LHCN-M2 (cell line): ENCODE measurements at regions not wholly inside any gene's neighbourhood (a gene's known extent, or its start where the extent isn't known, plus 50 kb on each side); places are given as distances from the start of the nearest gene placed in this dataset.
"Not testable (repeated sequence)": the region's sequence is repeated elsewhere in the genome, so short reads cannot be mapped to it uniquely, and the experiment has no call there.

Experiments
- DNase-seq: peaks from one replicate; pipeline ENCODE4 v3.0.0-alpha.2; 2012; ENCODE audit warnings: low read depth

GRCh38 chr13:84086098-84086846 lies 204.0 kb upstream of the SLITRK1 start:
- not testable (repeated sequence) for DNase-seq

DNA sequence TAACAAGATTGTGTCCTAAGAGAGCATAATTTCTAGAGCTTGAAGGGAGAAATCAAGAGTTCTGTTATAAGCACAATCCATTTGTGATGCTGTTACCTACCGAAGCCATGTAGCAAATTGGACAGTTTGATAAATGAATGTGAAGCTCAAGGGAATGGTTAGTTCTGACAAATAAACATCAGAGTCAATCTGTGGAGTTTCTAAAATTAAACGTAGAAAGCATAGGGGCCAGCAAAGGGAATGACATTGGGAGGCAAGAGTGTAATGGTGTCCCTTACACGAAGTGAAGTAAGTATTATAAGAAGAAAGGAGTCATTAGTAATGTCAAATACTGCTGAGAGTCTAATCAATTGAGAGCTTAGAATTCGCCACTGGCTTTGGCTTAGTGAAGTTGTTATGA lies 200.2 kb upstream of the SLITRK1 start:
- DNase-seq: no peak

- DNase-seq: no peak
Observed at GRCh38 chr13:84080748-84081530, 198.7 kb upstream of the SLITRK1 start.

DNA sequence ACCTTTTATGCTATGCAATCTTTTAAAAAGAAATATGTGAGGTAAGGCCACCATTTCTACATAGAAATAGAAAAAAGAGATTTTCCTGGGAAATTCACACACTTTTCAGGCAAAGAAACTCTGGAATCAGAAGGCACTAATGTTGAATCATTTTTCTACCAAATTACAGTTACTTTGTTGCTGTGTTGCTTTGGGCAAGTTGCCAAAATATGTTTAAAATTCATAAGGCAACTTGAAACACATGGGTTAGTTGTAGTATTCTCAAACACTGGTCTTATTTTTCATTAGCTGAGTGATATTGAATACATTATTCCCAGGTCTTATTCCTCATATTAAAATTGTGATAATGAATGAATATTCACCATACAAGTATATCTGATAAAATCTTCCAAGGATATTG lies 195.0 kb upstream of the SLITRK1 start:
- DNase-seq: peak; percentile 28

GRCh38 chr13:84076280-84076679 lies 194.0 kb upstream of the SLITRK1 start:
- no peak for DNase-seq

- no peak for DNase-seq
Observed at GRCh38 chr13:84050536-84050935, 168.3 kb upstream of the SLITRK1 start.

DNA sequence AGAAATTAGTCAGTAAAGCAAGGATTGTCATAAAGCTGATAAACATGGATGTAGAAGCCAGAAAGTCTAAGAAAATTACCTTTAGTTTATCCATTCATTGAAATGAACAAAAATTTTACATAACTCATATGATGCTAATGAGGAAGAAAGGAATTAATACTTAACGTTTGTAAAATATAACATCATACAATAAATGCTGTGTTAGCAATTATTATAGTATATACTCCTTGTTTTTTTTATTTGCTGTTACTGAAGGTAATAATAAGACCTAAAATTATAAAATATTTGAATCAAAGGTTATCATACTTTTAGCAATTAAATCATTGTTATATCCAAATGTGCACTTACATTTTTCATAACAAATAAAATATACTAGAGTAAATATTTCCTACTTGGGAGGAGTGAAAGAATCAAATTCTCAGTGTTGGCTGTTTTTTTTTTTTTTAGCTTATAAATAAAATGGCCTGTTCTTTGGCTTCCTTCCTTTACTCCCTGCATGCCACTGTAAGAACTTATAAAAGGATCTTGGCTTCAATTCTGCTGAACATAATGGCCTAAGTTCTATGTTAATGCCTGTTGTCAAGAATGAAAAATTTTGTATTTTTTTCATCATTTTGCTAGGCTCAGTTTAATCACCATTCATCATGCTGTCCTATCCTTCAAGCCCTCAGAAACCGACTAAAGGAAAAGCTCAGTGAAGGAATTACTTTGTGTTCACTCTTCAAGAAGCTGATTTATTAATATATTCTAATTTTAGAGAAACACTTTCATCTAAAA lies 167.4 kb upstream of the SLITRK1 start:
- DNase-seq: no peak

GRCh38 chr13:84044805-84045204 lies 162.5 kb upstream of the SLITRK1 start:
- no peak for DNase-seq

DNA sequence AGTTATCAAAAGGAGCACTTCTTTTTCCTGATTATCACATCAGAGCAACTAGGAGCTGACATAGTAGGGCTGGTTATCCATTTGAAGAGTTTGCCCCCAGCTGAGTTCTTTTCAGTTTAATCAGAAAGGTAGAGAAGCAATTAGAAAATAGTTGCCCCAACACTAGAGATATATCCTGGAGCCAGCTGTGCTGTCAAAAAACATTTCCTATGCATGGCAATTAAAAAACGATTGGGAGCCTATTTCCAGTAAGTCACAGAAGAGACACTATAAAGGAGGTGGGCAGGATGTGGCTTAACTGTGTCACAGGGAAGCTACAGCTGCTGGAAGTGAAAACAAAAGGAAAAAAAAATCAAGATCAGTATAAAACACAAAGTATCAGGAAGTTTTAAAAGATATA lies 155.7 kb upstream of the SLITRK1 start:
- peak; percentile 67 for DNase-seq

GRCh38 chr13:84032116-84032515 lies 149.8 kb upstream of the SLITRK1 start:
- peak; percentile 51 for DNase-seq

DNA sequence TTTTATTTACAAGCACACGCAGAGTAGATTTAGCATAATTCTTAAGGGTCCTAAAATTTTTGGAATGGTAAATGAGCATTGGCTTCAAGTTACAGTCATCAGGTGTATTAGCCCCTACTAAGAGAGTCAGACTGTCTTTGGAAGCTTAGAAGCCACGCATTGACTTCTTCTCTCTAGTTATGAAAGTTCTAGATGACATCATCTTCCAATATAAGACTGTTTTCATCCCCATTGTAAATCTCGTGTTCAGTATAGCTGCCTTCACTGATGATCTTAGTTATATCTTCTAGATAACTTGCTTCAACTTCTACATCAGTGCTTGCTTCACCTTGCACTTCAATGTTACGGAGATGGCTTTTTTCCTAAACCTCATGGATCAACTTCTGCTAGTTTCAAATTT lies 148.8 kb upstream of the SLITRK1 start:
- DNase-seq: no peak

- no peak for DNase-seq
Observed at GRCh38 chr13:84029396-84029795, 147.1 kb upstream of the SLITRK1 start.

DNA sequence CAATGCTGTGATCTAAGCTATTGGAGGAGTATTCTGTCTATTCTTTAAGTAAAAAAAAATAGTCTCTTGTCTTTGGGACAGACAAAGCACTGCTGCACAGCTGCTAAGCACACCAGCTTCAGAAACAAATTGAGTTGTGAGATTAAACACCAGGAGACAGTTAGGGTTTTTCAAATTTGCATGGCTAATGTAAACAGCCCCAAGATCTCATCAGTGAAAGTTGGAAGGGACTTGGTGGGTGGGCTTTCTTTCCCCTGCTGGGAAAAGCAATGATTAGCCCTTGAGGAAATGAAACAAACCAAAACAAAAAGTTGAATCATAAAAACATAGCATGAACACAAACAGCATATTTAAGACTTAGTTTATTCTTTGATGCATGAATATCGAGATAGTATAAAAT lies 143.6 kb upstream of the SLITRK1 start:
- no peak for DNase-seq

DNA sequence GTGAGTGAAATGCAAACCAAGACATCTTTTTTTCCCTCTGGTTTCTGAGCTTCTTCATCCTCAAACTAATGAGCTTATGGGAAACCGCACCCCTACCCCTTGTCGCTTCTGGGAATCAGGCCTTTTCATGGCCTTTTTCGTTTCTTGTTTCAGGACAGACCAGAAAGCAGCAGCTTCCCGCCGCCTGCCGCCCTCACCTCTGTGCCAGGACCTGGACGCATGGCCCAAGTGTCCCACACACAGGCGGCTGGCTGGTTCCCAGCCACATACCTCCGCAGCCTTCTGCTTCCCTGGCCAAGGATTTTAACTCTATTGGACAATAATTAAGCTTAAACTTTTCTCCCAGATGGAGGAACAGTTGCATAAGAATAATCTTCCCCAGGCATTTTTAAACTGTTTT lies 114.1 kb upstream of the SLITRK1 start:
- no peak for DNase-seq

GRCh38 chr13:83995930-83996329 lies 113.7 kb upstream of the SLITRK1 start:
- DNase-seq: no peak

GRCh38 chr13:83992566-83993358 lies 110.5 kb upstream of the SLITRK1 start:
- DNase-seq: no peak

- no peak for DNase-seq
Observed at GRCh38 chr13:83987394-83987793, 105.1 kb upstream of the SLITRK1 start.

DNA sequence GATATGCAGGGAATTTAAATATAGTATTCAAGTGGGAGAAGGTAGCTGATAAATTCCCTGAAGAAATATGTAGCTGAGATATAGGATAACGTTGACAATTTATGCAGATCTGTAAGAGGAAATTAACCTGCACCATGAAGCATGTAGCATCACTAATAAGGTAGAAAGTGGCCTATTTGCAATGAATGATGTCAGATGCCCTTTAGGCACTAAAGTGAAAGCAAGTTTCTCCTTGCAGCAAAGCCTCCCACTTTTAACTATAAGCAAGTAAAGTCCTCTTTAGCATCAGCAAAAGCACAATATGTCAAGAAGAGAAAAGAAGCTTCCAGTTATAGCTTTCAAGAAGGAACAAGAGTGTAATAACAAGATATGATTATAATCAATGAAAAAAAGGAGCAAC lies 102.5 kb upstream of the SLITRK1 start:
- DNase-seq: no peak

- peak; percentile 8 for DNase-seq
Observed at GRCh38 chr13:83980331-83980730, 98.1 kb upstream of the SLITRK1 start.

DNA sequence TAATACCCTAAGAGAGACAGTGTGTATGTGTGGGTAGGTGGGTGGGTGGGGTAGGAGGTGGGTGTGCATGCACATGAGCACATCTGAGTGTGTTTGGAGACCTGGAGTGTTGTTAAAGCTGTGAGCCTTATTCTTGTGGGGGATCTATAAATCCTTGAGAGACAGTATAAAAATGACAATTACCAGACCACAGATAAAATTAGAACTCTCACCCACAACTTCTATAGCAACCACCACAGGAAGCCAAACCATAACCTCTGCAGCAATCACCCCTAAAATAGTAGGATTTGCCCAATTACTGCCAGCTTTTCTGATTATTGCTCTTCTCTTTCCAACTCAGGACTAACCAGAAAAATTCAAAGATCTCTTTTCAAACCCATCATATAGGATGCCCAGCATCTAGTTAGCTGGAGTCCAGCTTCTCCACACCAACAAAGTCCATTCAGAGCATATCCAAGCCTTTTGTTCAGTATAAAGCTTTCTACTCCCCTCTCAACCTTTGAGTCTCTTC lies 93.4 kb upstream of the SLITRK1 start:
- DNase-seq: peak; percentile 1

GRCh38 chr13:83958531-83958930 lies 76.3 kb upstream of the SLITRK1 start:
- no peak for DNase-seq
